ENCODE measurements at regions not wholly inside any gene's neighbourhood (a gene's known extent, or its start where the extent isn't known, plus 50 kb on each side); places are given as distances from the start of the nearest gene placed in this dataset.
A peak's percentile ranks its signal among the peaks of the same experiment; 100 is the strongest.
"Not testable (repeated sequence)": the region's sequence is repeated elsewhere in the genome, so short reads cannot be mapped to it uniquely, and the experiment has no call there.

- Histone ChIP-seq H3K9me3 (no peaks in the 10 kb centered on the region), H3K4me1 (no peaks in the 10 kb centered on the region), H3K27ac (no peak overlapping the region), H3K27me3 (no peaks in the 10 kb centered on the region), H3K36me3 (replicated peaks in 1 of 2; ENCODE audit: insufficient read depth in 1 of 2, low read depth in 2 of 2) (no peaks in the 10 kb centered on the region), H3K4me3 (no peak overlapping the region)
- WGBS, 2 donors = 78 to 83% methylated on average over 1 of the region's 1 CpG
- TF ChIP-seq, protein P1, sequence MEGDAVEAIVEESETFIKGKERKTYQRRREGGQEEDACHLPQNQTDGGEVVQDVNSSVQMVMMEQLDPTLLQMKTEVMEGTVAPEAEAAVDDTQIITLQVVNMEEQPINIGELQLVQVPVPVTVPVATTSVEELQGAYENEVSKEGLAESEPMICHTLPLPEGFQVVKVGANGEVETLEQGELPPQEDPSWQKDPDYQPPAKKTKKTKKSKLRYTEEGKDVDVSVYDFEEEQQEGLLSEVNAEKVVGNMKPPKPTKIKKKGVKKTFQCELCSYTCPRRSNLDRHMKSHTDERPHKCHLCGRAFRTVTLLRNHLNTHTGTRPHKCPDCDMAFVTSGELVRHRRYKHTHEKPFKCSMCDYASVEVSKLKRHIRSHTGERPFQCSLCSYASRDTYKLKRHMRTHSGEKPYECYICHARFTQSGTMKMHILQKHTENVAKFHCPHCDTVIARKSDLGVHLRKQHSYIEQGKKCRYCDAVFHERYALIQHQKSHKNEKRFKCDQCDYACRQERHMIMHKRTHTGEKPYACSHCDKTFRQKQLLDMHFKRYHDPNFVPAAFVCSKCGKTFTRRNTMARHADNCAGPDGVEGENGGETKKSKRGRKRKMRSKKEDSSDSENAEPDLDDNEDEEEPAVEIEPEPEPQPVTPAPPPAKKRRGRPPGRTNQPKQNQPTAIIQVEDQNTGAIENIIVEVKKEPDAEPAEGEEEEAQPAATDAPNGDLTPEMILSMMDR (IDR thresholded peaks at IDR 0.05) = no peak
- TF ChIP-seq POLR2A (IDR thresholded peaks at IDR 0.05) = no peak
- DNase-seq (no peak), ATAC-seq (no peak)
- intact Hi-C loops (cut with DNase I) = no loop called here
Observed at GRCh38 chr1:199084293-199084692, 445.5 kb downstream of the PTPRC start.

- intact Hi-C loops (cut with DNase I) = no loop called here
- ATAC-seq = no peak
- no peaks in the 10 kb centered on the region for H3K27me3 ChIP-seq
- TF ChIP-seq POLR2A (IDR thresholded peaks at IDR 0.05) = no peak
- TF ChIP-seq, protein P1 (IDR thresholded peaks at IDR 0.05) = no peak
- H3K9me3 ChIP-seq = no peaks in the 10 kb centered on the region
- DNase-seq = no peak
- H3K4me1 ChIP-seq = no peaks in the 10 kb centered on the region
- H3K4me3 ChIP-seq = no peak overlapping the region
- WGBS, 2 donors = 85 to 93% methylated on average over 4 of the region's 4 CpGs
- no peaks in the 10 kb centered on the region for H3K36me3 ChIP-seq (replicated peaks in 1 of 2; ENCODE audit: insufficient read depth in 1 of 2, low read depth in 2 of 2)
- no peak overlapping the region for H3K27ac ChIP-seq
Observed at GRCh38 chr1:199085903-199086302, 447.1 kb downstream of the PTPRC start.

DNA sequence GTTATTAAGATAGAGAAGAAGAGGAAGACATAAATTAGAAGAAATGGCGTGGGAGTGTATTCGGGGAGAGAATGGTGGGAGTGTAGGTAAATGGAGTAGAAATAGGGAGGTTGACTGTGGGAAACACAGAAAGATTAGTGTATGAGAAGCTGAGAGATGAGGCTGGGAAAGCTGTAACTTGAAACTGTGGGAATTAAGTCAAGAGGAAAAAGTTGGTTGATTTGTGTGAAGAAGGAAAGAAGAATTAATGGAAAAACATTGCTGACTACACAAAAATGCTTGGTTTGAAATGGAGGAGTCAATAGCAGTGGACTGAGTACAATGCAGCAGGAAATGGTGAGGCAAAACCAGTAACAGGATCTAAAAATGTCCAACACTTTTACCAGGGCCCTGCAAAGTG, 448.3 kb downstream of the PTPRC start:
- TF ChIP-seq, protein P1 (IDR thresholded peaks at IDR 0.05) = no peak
- TF ChIP-seq POLR2A (IDR thresholded peaks at IDR 0.05) = no peak
- DNase-seq = no peak
- 81 to 87% methylated on average over 2 of the region's 2 CpGs for WGBS, 2 donors
- intact Hi-C loops (cut with DNase I) = no loop called here
- no peaks in the 10 kb centered on the region for H3K36me3 ChIP-seq (replicated peaks in 1 of 2; ENCODE audit: insufficient read depth in 1 of 2, low read depth in 2 of 2)
- H3K27ac ChIP-seq = no peak overlapping the region
- H3K9me3 ChIP-seq = no peaks in the 10 kb centered on the region
- ATAC-seq = no peak
- H3K4me1 ChIP-seq = no peaks in the 10 kb centered on the region
- H3K4me3 ChIP-seq = no peak overlapping the region
- H3K27me3 ChIP-seq = no peaks in the 10 kb centered on the region

DNA sequence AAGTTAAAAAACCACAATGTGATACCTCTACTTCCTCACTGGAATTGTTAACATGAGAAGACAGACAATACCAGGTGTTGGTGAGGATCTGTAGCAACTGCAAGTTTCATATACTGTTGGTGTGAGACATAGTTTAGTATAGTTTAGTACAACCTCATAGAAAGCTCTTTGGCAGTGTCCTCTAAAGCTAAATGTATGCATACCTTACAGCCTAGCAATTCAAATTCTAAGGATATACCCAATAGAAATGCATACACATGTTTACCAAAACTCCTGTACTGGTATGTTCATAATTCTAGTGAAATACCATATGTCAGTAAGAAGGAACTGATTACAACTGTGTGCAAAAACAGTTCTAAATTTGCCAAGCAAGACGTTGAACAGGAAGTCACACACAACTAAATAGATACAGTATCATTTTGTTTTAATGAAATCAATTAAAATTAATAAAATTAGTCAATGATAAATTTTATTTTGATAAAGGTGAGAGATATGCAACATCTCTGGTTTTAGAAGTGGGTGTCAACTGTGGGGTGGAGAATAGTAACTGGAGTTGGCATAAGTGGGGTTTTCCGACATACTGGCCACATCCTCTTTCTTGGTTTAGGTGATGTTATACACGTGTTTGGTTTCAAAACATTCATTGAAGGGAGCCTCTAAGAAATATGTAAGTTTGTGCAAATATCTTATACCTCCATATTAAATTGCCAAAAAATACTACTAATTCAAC, 450.7 kb downstream of the PTPRC start:
- 50 to 53% methylated on average over 3 of the region's 3 CpGs for whole genome bisulfite sequencing, 2 donors
- no peaks in the 10 kb centered on the region for H3K36me3 ChIP-seq (replicated peaks in 1 of 2; ENCODE audit: insufficient read depth in 1 of 2, low read depth in 2 of 2)
- no peak overlapping the region for H3K4me3 ChIP-seq
- no peaks in the 10 kb centered on the region for H3K27me3 ChIP-seq
- TF ChIP-seq POLR2A (IDR thresholded peaks at IDR 0.05) = no peak
- TF ChIP-seq, protein P1 (IDR thresholded peaks at IDR 0.05) = no peak
- no peaks in the 10 kb centered on the region for H3K9me3 ChIP-seq
- intact Hi-C loops (cut with DNase I) = no loop called here
- DNase-seq = no peak
- no peaks in the 10 kb centered on the region for H3K4me1 ChIP-seq
- no peak overlapping the region for H3K27ac ChIP-seq
- no peak for ATAC-seq

- H3K36me3 ChIP-seq (replicated peaks in 1 of 2; ENCODE audit: insufficient read depth in 1 of 2, low read depth in 2 of 2); intact Hi-C loops (cut with DNase I); H3K4me1 ChIP-seq; H3K27me3 ChIP-seq; H3K27ac ChIP-seq; ATAC-seq; H3K9me3 ChIP-seq; H3K4me3 ChIP-seq: not testable (repeated sequence)
- DNase-seq = peak in 1 of 4 donors; percentile 6
- 59 to 80% methylated on average over 1 of the region's 1 CpG for WGBS, 2 donors
Observed at GRCh38 chr1:199095628-199096027, 456.8 kb downstream of the PTPRC start.
